Gastrocnemius medialis (tissue), 4 donors: ENCODE measurements at regions not wholly inside any gene's neighbourhood (a gene's known extent, or its start where the extent isn't known, plus 50 kb on each side); places are given as distances from the start of the nearest gene placed in this dataset.

Experiments
- CTCF ChIP-seq, 5 experiments: fragments of 450-650 bp in 3 of 5; fragments of 200-600 bp in 2 of 5; sonication (generic) in 2 of 5; IDR thresholded peaks in 4 of 5; conservative IDR thresholded peaks in 1 of 5; 1 replicate in 4 of 5; 2 replicates in 1 of 5; pipeline ENCODE4 v1.5.1; 2016 to 2019; ENCODE audit warnings: antibody characterized with exemption in 5 of 5, mild to moderate bottlenecking in 3 of 5, moderate library complexity in 3 of 5
- POLR2A ChIP-seq, 2 donors: fragments of 450-650 bp; IDR thresholded peaks; one replicate each; pipeline ENCODE4 v1.6.1; 2017; ENCODE audit warnings: antibody characterized with exemption in 2 of 2, mild to moderate bottlenecking in 2 of 2, moderate library complexity in 2 of 2

- TF ChIP-seq CTCF (IDR thresholded peaks at IDR 0.05 in 4 of 5, conservative IDR thresholded peaks at IDR 0.05 in 1 of 5) (no peak), POLR2A (IDR thresholded peaks at IDR 0.05) (no peak)
Observed at GRCh38 chr10:20399772-20400171, 497.3 kb downstream of the NEBL start.
